ENCODE measurements at regions not wholly inside any gene's neighbourhood (a gene's known extent, or its start where the extent isn't known, plus 50 kb on each side); places are given as distances from the start of the nearest gene placed in this dataset.

GRCh38 chr5:168005093-168005492 is 286.4 kb upstream of the WWC1 start:
- Histone ChIP-seq H3K36me3 (ENCODE audit: insufficient read depth, low read length) (no peaks in the 10 kb centered on the region), H3K79me2 (ENCODE audit: insufficient read depth, low read length) (no peaks in the 10 kb centered on the region), H2AFZ (ENCODE audit: low read length) (no peak overlapping the region), H3K27ac (ENCODE audit: low read depth, low read length) (no peak overlapping the region), H4K20me1 (ENCODE audit: insufficient read depth, low read length) (no peaks in the 10 kb centered on the region), H3K4me1 (ENCODE audit: insufficient read depth, low read length) (no peaks in the 10 kb centered on the region), H3K4me2 (ENCODE audit: insufficient read depth, low read length) (no peak overlapping the region), H3K27me3 (ENCODE audit: insufficient read depth, low read length) (no peaks in the 10 kb centered on the region), H3K9me3 (ENCODE audit: low read depth, low read length) (no peaks in the 10 kb centered on the region), H3K4me3 (ENCODE audit: insufficient read depth, low read length) (no peak overlapping the region)
- TF ChIP-seq, protein P1, sequence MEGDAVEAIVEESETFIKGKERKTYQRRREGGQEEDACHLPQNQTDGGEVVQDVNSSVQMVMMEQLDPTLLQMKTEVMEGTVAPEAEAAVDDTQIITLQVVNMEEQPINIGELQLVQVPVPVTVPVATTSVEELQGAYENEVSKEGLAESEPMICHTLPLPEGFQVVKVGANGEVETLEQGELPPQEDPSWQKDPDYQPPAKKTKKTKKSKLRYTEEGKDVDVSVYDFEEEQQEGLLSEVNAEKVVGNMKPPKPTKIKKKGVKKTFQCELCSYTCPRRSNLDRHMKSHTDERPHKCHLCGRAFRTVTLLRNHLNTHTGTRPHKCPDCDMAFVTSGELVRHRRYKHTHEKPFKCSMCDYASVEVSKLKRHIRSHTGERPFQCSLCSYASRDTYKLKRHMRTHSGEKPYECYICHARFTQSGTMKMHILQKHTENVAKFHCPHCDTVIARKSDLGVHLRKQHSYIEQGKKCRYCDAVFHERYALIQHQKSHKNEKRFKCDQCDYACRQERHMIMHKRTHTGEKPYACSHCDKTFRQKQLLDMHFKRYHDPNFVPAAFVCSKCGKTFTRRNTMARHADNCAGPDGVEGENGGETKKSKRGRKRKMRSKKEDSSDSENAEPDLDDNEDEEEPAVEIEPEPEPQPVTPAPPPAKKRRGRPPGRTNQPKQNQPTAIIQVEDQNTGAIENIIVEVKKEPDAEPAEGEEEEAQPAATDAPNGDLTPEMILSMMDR (IDR thresholded peaks at IDR 0.05; ENCODE audit: extremely low read depth, low read depth, low read length) = no peak
- DNase-seq (ENCODE audit: insufficient read length, low spot score, missing footprints) = no peak

- Histone ChIP-seq H4K20me1 (ENCODE audit: insufficient read depth, low read length) (no peaks in the 10 kb centered on the region), H3K36me3 (ENCODE audit: insufficient read depth, low read length) (no peaks in the 10 kb centered on the region), H2AFZ (ENCODE audit: low read length) (no peak overlapping the region), H3K27ac (ENCODE audit: low read depth, low read length) (no peak overlapping the region), H3K4me1 (ENCODE audit: insufficient read depth, low read length) (no peaks in the 10 kb centered on the region), H3K9me3 (ENCODE audit: low read depth, low read length) (no peaks in the 10 kb centered on the region), H3K27me3 (ENCODE audit: insufficient read depth, low read length) (no peaks in the 10 kb centered on the region), H3K79me2 (ENCODE audit: insufficient read depth, low read length) (no peaks in the 10 kb centered on the region), H3K4me3 (ENCODE audit: insufficient read depth, low read length) (no peak overlapping the region), H3K4me2 (ENCODE audit: insufficient read depth, low read length) (no peak overlapping the region)
- DNase-seq (ENCODE audit: insufficient read length, low spot score, missing footprints) = no peak
- TF ChIP-seq, protein P1 (IDR thresholded peaks at IDR 0.05; ENCODE audit: extremely low read depth, low read depth, low read length) = no peak
Measured at GRCh38 chr5:168005936-168006335, 285.5 kb upstream of the WWC1 start.

DNA sequence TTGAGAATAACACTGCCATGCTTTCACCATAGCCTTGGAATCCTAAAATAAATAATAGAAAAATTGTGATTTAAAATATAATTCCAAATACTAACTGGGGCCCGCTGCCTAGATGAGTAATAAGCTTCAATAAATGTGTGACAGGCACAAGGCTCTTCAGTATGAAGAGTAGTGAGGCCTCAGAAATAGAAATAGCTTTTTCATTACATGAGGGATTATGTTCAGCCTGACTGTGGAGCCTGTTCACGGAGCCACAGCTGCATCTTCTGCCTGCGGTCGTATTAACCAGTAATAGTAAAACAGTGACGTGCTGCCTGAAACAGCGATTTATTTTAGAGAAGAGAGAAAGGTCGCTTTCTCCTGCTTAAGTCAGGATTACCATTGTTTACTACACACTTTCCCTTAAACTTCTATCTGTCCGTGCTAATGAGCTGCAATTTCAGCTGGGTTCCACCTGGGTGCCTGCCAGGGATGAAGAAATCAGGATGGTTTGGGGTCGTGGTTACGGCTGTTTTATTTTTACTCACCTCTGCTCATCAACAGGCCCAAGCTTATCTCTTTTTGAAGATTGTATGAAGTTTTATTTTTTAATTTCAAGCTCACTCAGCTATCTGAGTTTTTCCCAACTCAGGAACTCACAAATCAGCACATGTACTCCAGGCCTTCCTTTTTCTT is 284.9 kb upstream of the WWC1 start:
- no peaks in the 10 kb centered on the region for H3K4me1 ChIP-seq (ENCODE audit: insufficient read depth, low read length)
- H3K4me2 ChIP-seq (ENCODE audit: insufficient read depth, low read length) = no peak overlapping the region
- no peaks in the 10 kb centered on the region for H4K20me1 ChIP-seq (ENCODE audit: insufficient read depth, low read length)
- DNase-seq (ENCODE audit: insufficient read length, low spot score, missing footprints) = no peak
- H2AFZ ChIP-seq (ENCODE audit: low read length) = no peak overlapping the region
- TF ChIP-seq, protein P1 (IDR thresholded peaks at IDR 0.05; ENCODE audit: extremely low read depth, low read depth, low read length) = no peak
- no peak overlapping the region for H3K4me3 ChIP-seq (ENCODE audit: insufficient read depth, low read length)
- no peaks in the 10 kb centered on the region for H3K79me2 ChIP-seq (ENCODE audit: insufficient read depth, low read length)
- H3K27me3 ChIP-seq (ENCODE audit: insufficient read depth, low read length) = no peaks in the 10 kb centered on the region
- no peak overlapping the region for H3K27ac ChIP-seq (ENCODE audit: low read depth, low read length)
- no peaks in the 10 kb centered on the region for H3K36me3 ChIP-seq (ENCODE audit: insufficient read depth, low read length)
- no peaks in the 10 kb centered on the region for H3K9me3 ChIP-seq (ENCODE audit: low read depth, low read length)

DNA sequence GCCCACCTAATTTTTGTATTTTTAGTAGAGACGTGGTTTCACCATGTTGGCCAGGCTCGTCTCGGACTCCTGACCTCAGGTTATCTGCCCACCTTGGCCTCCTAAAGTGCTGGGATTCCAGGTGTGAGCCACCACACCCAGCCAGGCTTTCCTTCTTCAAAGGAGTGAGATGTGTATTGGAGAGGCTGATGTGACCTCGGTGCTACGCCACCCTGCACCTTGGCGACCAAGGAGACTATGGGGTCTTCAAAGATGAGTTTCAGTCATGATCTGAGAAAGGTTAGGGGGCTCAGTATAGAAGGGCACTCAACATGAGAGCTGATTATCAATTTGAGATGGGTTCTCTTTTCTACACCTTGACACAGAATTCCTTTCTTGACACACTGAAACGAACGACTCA is 284.2 kb upstream of the WWC1 start:
- Histone ChIP-seq H3K36me3 (ENCODE audit: insufficient read depth, low read length) (no peaks in the 10 kb centered on the region), H3K79me2 (ENCODE audit: insufficient read depth, low read length) (no peaks in the 10 kb centered on the region), H3K27me3 (ENCODE audit: insufficient read depth, low read length) (no peaks in the 10 kb centered on the region), H3K4me2 (ENCODE audit: insufficient read depth, low read length) (no peak overlapping the region), H2AFZ (ENCODE audit: low read length) (no peak overlapping the region), H3K9me3 (ENCODE audit: low read depth, low read length) (no peaks in the 10 kb centered on the region), H3K4me1 (ENCODE audit: insufficient read depth, low read length) (no peaks in the 10 kb centered on the region), H3K27ac (ENCODE audit: low read depth, low read length) (no peak overlapping the region), H3K4me3 (ENCODE audit: insufficient read depth, low read length) (no peak overlapping the region), H4K20me1 (ENCODE audit: insufficient read depth, low read length) (no peaks in the 10 kb centered on the region)
- DNase-seq (ENCODE audit: insufficient read length, low spot score, missing footprints) = no peak
- TF ChIP-seq, protein P1 (IDR thresholded peaks at IDR 0.05; ENCODE audit: extremely low read depth, low read depth, low read length) = no peak
